Right lobe of liver (tissue), 6 donors: ENCODE measurements at regions not wholly inside any gene's neighbourhood (a gene's known extent, or its start where the extent isn't known, plus 50 kb on each side); places are given as distances from the start of the nearest gene placed in this dataset.

Source experiments
- ATAC-seq, 4 donors: fragments of 200-7000 bp; cut with Tn5 transposase; one replicate each; pipeline ENCODE4 v1.9.1; 2020; ENCODE audit warnings: mild to moderate bottlenecking in 4 of 4, moderate library complexity in 4 of 4
- DNase-seq, 3 donors: peaks; one replicate each; pipeline ENCODE4 v3.0.0-alpha.2; 2020
- H3K27ac ChIP-seq, 3 donors: fragments of 200-600 bp; one replicate each; pipeline ENCODE4 v1.8.0; 2022
- H3K27me3 ChIP-seq, 2 donors: fragments of 200-600 bp; one replicate each; pipeline ENCODE4 v1.8.0; 2022
- H3K36me3 ChIP-seq, 4 donors: fragments of 200-600 bp; sonication (generic) in 1 of 4; one replicate each; pipeline versions ENCODE4 v1.5.1 to v1.8.0; 2017 to 2022; ENCODE audit warnings: control low read depth in 1 of 4
- H3K4me1 ChIP-seq, 4 donors: fragments of 200-600 bp; sonication (generic) in 1 of 4; one replicate each; pipeline versions ENCODE4 v1.5.1 to v1.8.0; 2017 to 2022; ENCODE audit warnings: control low read depth in 1 of 4
- H3K4me3 ChIP-seq, 3 donors: fragments of 200-600 bp; one replicate each; pipeline ENCODE4 v1.8.0; 2022
- H3K9me3 ChIP-seq, 4 donors: fragments of 200-600 bp; sonication (generic) in 1 of 4; one replicate each; pipeline versions ENCODE4 v1.5.1 to v1.8.0; 2017 to 2022; ENCODE audit warnings: control low read depth in 1 of 4
- POLR2A ChIP-seq: fragments of 450-650 bp; IDR thresholded peaks from one replicate; pipeline ENCODE4 v1.6.1; 2017; ENCODE audit warnings: antibody characterized with exemption, mild to moderate bottlenecking
- WGBS: methylation state at CpG from one replicate; pipeline ENCODE4 v1.1.6; 2018; ENCODE audit warnings: low coverage, low lambda C conversion rate; ENCODE audit not compliant: insufficient coverage; ENCODE audit errors: missing lambda C conversion rate; 5-methylcytosine and 5-hydroxymethylcytosine counted together
- intact Hi-C, 2 donors: fragments of 100-400 bp; cut with DNase I; formaldehyde crosslinking; loops; one replicate each; pipeline versions ENCODE4 v1.11.2 to v1.14.1; 2022
- TF ChIP-seq, protein P1 (sequence below), 4 donors: fragments of 200-600 bp in 3 of 4; fragments of 450-650 bp in 1 of 4; IDR thresholded peaks; one replicate each; pipeline versions ENCODE4 v1.5.1 to v1.8.0; 2016 to 2022; ENCODE audit warnings: antibody characterized with exemption in 4 of 4, mild to moderate bottlenecking in 2 of 4
- donor health status: DM: no; HTN: yes; CAD: no.
- donor health status: DM: no; HTN: no; CAD: no.
- donor health status: DM: no; HTN: no; CAD: no.
- donor health status: DM: no; HTN: yes; CAD: no.
- donor health status: DM: no; HTN: yes; CAD: no.

DNA sequence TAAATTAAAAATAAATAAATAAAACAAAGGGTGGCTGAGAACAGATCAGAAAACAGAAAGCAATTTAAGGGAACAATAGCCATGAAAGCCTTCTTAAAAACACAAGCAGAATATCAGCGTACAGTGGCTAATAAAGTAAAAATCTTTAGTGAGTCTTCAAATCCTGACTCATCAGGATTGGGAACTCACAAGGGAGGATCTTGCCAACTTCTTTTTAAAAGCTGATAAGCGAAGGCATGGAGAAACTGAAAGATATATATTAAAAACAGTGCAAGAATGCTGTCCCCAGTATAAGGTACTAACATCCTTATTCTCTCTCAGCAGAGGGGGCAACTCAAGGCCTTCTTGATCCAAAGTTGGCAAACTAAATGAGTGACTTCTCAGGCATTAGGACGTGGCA lies 180.1 kb downstream of the DHX15 start:
- no peak for DNase-seq
- Histone ChIP-seq H3K4me1 (no peaks in the 10 kb centered on the region), H3K27me3 (no peaks in the 10 kb centered on the region), H3K27ac (no peak overlapping the region), H3K4me3 (no peak overlapping the region), H3K9me3 (no peaks in the 10 kb centered on the region), H3K36me3 (no peaks in the 10 kb centered on the region)
- ATAC-seq: no peak
- TF ChIP-seq, protein P1, sequence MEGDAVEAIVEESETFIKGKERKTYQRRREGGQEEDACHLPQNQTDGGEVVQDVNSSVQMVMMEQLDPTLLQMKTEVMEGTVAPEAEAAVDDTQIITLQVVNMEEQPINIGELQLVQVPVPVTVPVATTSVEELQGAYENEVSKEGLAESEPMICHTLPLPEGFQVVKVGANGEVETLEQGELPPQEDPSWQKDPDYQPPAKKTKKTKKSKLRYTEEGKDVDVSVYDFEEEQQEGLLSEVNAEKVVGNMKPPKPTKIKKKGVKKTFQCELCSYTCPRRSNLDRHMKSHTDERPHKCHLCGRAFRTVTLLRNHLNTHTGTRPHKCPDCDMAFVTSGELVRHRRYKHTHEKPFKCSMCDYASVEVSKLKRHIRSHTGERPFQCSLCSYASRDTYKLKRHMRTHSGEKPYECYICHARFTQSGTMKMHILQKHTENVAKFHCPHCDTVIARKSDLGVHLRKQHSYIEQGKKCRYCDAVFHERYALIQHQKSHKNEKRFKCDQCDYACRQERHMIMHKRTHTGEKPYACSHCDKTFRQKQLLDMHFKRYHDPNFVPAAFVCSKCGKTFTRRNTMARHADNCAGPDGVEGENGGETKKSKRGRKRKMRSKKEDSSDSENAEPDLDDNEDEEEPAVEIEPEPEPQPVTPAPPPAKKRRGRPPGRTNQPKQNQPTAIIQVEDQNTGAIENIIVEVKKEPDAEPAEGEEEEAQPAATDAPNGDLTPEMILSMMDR (IDR thresholded peaks at IDR 0.05): no peak
- TF ChIP-seq POLR2A: no peak
- WGBS: 67% methylated on average over 3 of the region's 3 CpGs
- intact Hi-C loops: no loop called here

DNA sequence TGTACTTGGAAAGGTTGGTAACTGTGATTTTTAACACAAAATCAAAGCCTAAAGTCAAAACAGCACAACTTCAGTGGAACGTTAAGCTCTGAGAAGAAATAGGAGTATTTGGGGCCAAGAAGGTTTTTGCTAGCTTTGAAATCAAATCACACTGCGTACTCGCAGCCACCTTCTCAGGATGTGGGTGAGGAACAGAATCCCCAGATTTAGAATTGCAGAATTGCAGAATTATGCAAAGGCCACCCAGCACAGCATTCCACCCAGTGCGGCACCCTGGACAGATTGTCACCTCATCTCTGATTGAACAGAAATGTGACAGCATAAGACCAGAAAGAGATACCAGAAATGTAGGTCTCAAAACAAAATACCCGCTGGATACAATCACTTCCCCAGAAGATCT lies 181.1 kb downstream of the DHX15 start:
- Histone ChIP-seq H3K27me3 (no peaks in the 10 kb centered on the region), H3K9me3 (no peaks in the 10 kb centered on the region), H3K36me3 (no peaks in the 10 kb centered on the region), H3K4me3 (no peak overlapping the region), H3K4me1 (no peaks in the 10 kb centered on the region), H3K27ac (no peak overlapping the region)
- intact Hi-C loops: no loop called here
- DNase-seq (no peak), ATAC-seq (no peak)
- TF ChIP-seq POLR2A: no peak
- TF ChIP-seq, protein P1 (IDR thresholded peaks at IDR 0.05): no peak
- 97% methylated on average over 5 of the region's 5 CpGs for WGBS

DNA sequence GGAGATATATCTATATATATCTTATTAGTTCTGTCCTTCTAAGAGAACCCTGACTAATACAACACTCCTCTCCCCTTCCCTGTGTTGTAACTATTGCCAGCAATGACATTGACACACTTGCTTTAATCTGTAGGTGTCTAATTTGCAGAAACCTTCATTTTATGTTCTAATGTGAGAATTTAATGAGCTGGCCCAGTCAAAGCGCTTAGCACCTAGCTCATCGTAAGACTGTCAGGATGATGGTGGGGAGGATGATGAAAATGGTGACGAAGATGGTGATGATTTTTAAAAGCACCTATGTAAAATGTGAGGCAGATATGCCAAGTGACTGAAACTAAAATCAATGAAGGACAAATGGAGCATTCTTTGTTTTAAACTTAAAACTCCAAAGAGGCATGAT lies 183.8 kb downstream of the DHX15 start:
- no peak for ATAC-seq
- Histone ChIP-seq H3K4me1 (no peaks in the 10 kb centered on the region), H3K4me3 (no peak overlapping the region), H3K27me3 (no peaks in the 10 kb centered on the region), H3K9me3 (no peaks in the 10 kb centered on the region), H3K36me3 (no peaks in the 10 kb centered on the region), H3K27ac (no peak overlapping the region)
- intact Hi-C loops: no loop called here
- DNase-seq: no peak
- 92% methylated on average over 3 of the region's 3 CpGs for WGBS
- TF ChIP-seq, protein P1 (IDR thresholded peaks at IDR 0.05): no peak
- TF ChIP-seq POLR2A: no peak

DNA sequence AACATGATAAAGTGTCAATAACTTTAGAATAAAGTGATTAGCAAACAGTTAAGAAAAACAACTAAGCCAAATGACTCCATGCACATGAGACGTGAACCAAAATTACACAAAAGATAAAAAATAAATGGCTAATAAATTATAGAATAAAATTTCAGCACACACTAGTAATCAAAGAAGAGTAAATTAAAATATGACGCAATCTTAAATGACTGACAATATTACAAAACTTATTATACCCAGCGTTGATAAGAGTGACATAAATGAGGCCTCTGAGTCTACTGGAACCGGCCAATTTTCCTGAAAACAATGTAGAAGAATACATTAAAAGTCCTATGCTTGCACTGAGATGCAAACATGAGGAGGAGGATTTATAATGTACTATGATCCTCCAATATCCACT lies 187.4 kb downstream of the DHX15 start:
- H3K36me3 ChIP-seq: no peaks in the 10 kb centered on the region
- no peak for ATAC-seq
- no peak overlapping the region for H3K4me3 ChIP-seq
- H3K9me3 ChIP-seq: no peaks in the 10 kb centered on the region
- no peak for DNase-seq
- H3K27ac ChIP-seq: no peak overlapping the region
- TF ChIP-seq POLR2A: no peak
- TF ChIP-seq, protein P1 (IDR thresholded peaks at IDR 0.05): no peak
- WGBS: 55% methylated on average over 4 of the region's 4 CpGs
- intact Hi-C loops: no loop called here
- H3K27me3 ChIP-seq: no peaks in the 10 kb centered on the region
- H3K4me1 ChIP-seq: no peaks in the 10 kb centered on the region

DNA sequence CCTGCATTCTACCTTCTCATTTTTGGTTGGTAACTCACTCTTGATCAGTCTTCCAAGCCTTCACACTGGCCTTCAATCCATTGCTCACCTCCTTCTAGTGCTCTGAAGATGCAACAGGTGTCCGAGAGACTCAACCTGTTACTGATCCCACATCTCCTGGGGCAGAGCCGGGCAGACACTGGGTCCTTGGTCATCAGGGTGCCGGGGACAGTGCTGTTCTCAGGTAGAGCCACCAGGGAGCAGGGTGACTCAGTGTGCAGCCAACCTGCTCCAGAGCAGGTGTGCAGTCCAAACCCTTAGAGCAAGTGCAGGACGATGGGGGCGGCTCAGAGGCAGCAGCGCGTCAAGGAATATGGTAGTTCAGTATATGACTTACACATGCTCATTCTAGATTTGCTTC lies 188.4 kb downstream of the DHX15 start:
- Histone ChIP-seq H3K27me3 (no peaks in the 10 kb centered on the region), H3K9me3 (no peaks in the 10 kb centered on the region), H3K27ac (no peak overlapping the region), H3K36me3 (no peaks in the 10 kb centered on the region), H3K4me1 (no peaks in the 10 kb centered on the region), H3K4me3 (no peak overlapping the region)
- WGBS: 68% methylated on average over 2 of the region's 7 CpGs
- no peak for TF ChIP-seq POLR2A
- TF ChIP-seq, protein P1 (IDR thresholded peaks at IDR 0.05): peak in 1 of 4 donors; percentile 12
- peak in 3 of 4 donors; percentile 39 to 47 (median 45) for ATAC-seq
- peak in 1 of 3 donors; percentile 22 for DNase-seq
- intact Hi-C loops: no loop called here
